ENCODE measurements at regions not wholly inside any gene's neighbourhood (a gene's known extent, or its start where the extent isn't known, plus 50 kb on each side); places are given as distances from the start of the nearest gene placed in this dataset.

GRCh38 chr9:89554307-89555035 is 50.3 kb upstream of the GADD45G start:
- H3K4me2 ChIP-seq (ENCODE audit: low read length), result no peak overlapping the region; the same call in 1 of the 2 replicates
- CTCF ChIA-PET (ENCODE audit: unreplicated experiment), result interaction anchor here (0.6 kb wide), 1 partner anchor 369 kb away, joined by 3 read pairs; no protein-coding TSS in a partner anchor

DNA sequence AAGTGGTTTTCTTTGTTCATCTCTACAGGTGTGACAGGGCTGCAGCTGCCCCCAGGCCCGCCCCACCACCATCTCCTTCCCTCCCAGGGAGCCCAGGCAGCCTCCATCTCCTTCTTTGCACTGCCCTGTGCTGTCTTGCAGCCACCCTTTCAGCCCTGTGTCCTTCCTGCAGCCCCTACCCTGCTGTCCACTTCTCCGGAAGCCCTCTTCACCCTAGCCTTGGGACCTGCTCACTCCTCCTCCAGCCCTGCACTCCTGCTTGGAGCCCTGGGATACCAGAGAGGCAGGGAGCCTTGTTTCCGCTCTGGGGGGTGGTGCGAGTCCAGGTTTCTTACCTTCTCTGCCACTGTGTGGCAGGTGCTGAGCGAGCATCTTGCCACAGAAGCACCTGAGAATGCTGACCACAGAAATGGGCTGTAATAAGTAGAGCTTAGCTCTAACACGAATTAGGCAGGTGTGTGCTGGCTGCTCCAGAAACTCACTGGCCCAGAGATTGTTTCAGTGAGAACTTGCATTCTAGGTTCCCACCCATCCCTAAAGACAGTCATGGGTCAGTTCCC is 51.3 kb upstream of the GADD45G start:
- H3K36me3 ChIP-seq (ENCODE audit: insufficient read depth, low read length), result no peaks in the 10 kb centered on the region
- H3K79me2 ChIP-seq (ENCODE audit: insufficient read depth, low read depth, low read length), result no peaks in the 10 kb centered on the region
- no TSS peak for BruUV-seq (replicated peaks)
- POLR2A ChIA-PET, result no interaction called here
- peak; percentile 28 for DNase-seq (ENCODE audit: low spot score)
- TF ChIP-seq CTCF (conservative IDR thresholded peaks at IDR 0.05; ENCODE audit: low read length), result no peak
- no peak for TF ChIP-seq EZH2phosphoT487 (IDR thresholded peaks at IDR 0.05; ENCODE audit: borderline replicate concordance, low read depth, low read length)
- H3K4me2 ChIP-seq (ENCODE audit: low read length), result no peak overlapping the region
- CTCF ChIA-PET (ENCODE audit: unreplicated experiment), result interaction anchor here (0.6 kb wide), 1 partner anchor 370 kb away, joined by 3 read pairs; no protein-coding TSS in a partner anchor
- no peaks in the 10 kb centered on the region for H3K9me3 ChIP-seq (ENCODE audit: low read length)
- no peaks in the 10 kb centered on the region for H3K9me2 ChIP-seq (ENCODE audit: insufficient read depth, low read length)
- H3K27ac ChIP-seq (ENCODE audit: low read depth, low read length, poor library complexity, severe bottlenecking), result no peak overlapping the region
- H3K4me3 ChIP-seq (ENCODE audit: low read depth, low read length, poor library complexity, severe bottlenecking), result no peak overlapping the region
- intact Hi-C loops (cut with micrococcal nuclease; ENCODE audit: unreplicated experiment), result no loop called here
- peaks cover 47% of the 10 kb centered on the region for H3K4me1 ChIP-seq (ENCODE audit: insufficient read depth, low read length, poor library complexity, severe bottlenecking)
- H2AFZ ChIP-seq (ENCODE audit: low read length), result no peak overlapping the region
- H4K20me1 ChIP-seq (ENCODE audit: insufficient read depth, low read length), result no peaks in the 10 kb centered on the region

More at GRCh38 chr9:89554307-89555035, 50.3 kb upstream of the GADD45G start:
- H3K79me2 ChIP-seq (ENCODE audit: insufficient read depth, low read depth, low read length), result no peaks in the 10 kb centered on the region
- no peaks in the 10 kb centered on the region for H3K9me3 ChIP-seq (ENCODE audit: low read length)
- POLR2A ChIA-PET, result interaction anchor here (0.9 to 1.7 kb wide), 4 partner anchors 10 to 445 kb away, joined by 3 to 5 read pairs (median 4); no protein-coding TSS in a partner anchor
- H3K4me3 ChIP-seq (ENCODE audit: low read depth, low read length, poor library complexity, severe bottlenecking), result no peak overlapping the region
- H3K9me2 ChIP-seq (ENCODE audit: insufficient read depth, low read length), result no peaks in the 10 kb centered on the region
- no peaks in the 10 kb centered on the region for H3K36me3 ChIP-seq (ENCODE audit: insufficient read depth, low read length)
- no peak overlapping the region for H3K27ac ChIP-seq (ENCODE audit: low read depth, low read length, poor library complexity, severe bottlenecking)
- no peaks in the 10 kb centered on the region for H4K20me1 ChIP-seq (ENCODE audit: insufficient read depth, low read length)
- intact Hi-C loops (cut with micrococcal nuclease; ENCODE audit: unreplicated experiment), result no loop called here
- BruUV-seq (replicated peaks), result no TSS peak
- H3K4me1 ChIP-seq (ENCODE audit: insufficient read depth, low read length, poor library complexity, severe bottlenecking), result peaks cover 38% of the 10 kb centered on the region
- DNase-seq (ENCODE audit: low spot score), result no peak
- H2AFZ ChIP-seq (ENCODE audit: low read length), result no peak overlapping the region
- TF ChIP-seq CTCF (conservative IDR thresholded peaks at IDR 0.05; ENCODE audit: low read length) (no peak), EZH2phosphoT487 (IDR thresholded peaks at IDR 0.05; ENCODE audit: borderline replicate concordance, low read depth, low read length) (no peak)
